SK-N-MC (cell line): ENCODE measurements at regions not wholly inside any gene's neighbourhood (a gene's known extent, or its start where the extent isn't known, plus 50 kb on each side); places are given as distances from the start of the nearest gene placed in this dataset.

ENCODE experiments used
- EZH2 ChIP-seq: fragments of 200-600 bp; sonication (generic); IDR thresholded peaks from one replicate; pipeline ENCODE4 v1.6.1; 2017; ENCODE audit warnings: antibody characterized with exemption
- POLR2AphosphoS5 ChIP-seq: IDR thresholded peaks from 2 replicates; pipeline ENCODE4 v1.6.1; 2012; ENCODE audit warnings: mild to moderate bottlenecking, low read depth, low read length, borderline replicate concordance

DNA sequence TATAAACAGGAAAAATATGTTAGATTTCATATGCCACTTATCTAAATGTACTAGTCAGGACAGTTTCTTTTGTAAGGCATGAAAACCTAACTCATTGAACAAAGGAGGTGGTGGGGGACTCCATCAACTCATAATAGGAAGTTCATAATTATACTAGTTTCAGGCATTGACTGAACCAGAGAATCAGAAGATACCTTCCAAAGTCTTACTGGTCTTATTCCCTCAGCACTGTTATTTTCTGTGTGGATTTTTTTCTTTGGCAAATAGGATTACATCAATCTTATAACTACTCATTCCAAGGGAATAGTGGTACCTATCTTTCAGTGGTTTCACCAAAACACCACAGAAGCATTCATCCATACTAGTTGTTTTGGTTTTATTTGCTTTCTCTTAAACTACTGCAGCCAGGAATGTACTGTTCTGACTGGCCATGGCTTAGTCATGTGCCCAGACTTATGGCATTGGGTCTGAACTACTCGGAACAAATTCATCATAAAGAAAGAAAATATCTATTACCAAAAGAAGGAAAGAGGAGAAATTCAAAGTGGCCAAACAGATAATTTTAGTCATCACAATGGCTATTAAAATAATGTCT is 273.9 kb downstream of the ARAP2 start:
- no peak for TF ChIP-seq EZH2
- TF ChIP-seq POLR2AphosphoS5, result no peak
